MM.1S (cell line): ENCODE measurements at regions not wholly inside any gene's neighbourhood (a gene's known extent, or its start where the extent isn't known, plus 50 kb on each side); places are given as distances from the start of the nearest gene placed in this dataset.

Source experiments
- CTCF ChIP-seq: fragments of 300-600 bp; sonication (generic); IDR thresholded peaks from 2 replicates; pipeline ENCODE4 v1.5.1; 2016; ENCODE audit warnings: antibody characterized with exemption, low read length, mixed read lengths
- EZH2 ChIP-seq: fragments of 300-600 bp; sonication (generic); optimal IDR thresholded peaks from 2 replicates; pipeline ENCODE3; 2017; ENCODE audit warnings: low read depth, mild to moderate bottlenecking, antibody characterized with exemption, low read length, mixed read lengths

- TF ChIP-seq EZH2 (no peak), CTCF (no peak)
Observed at GRCh38 chr12:24256684-24257083, 307.2 kb upstream of the SOX5 start.
